Breast epithelium (tissue), 4 donors: ENCODE measurements at regions not wholly inside any gene's neighbourhood (a gene's known extent, or its start where the extent isn't known, plus 50 kb on each side); places are given as distances from the start of the nearest gene placed in this dataset.

Experiments
- DNase-seq, 2 donors: peaks; one replicate each; pipeline ENCODE4 v3.0.0-alpha.2; 2019; ENCODE audit warnings: low spot score in 2 of 2
- H3K27ac ChIP-seq, 2 donors: fragments of 200-600 bp; sonication (generic) in 1 of 2; one replicate each; pipeline ENCODE4 v1.5.1; 2016 to 2019; ENCODE audit warnings: mild to moderate bottlenecking in 1 of 2
- H3K27me3 ChIP-seq, 2 donors: fragments of 200-600 bp; sonication (generic) in 1 of 2; one replicate each; pipeline versions ENCODE4 v1.5.1 to v1.6.0; 2017 to 2019; ENCODE audit warnings: control low read depth in 1 of 2, mild to moderate bottlenecking in 1 of 2
- H3K36me3 ChIP-seq: fragments of 200-600 bp; one replicate; pipeline ENCODE4 v1.5.1; 2019
- H3K4me1 ChIP-seq, 2 donors: fragments of 200-600 bp; sonication (generic); one replicate each; pipeline ENCODE4 v1.5.1; 2016 to 2019; ENCODE audit warnings: control low read depth in 1 of 2
- H3K4me3 ChIP-seq, 3 donors: fragments of 200-600 bp; sonication (generic); 1 replicate in 2 of 3; 2 replicates in 1 of 3; pipeline ENCODE4 v1.5.1; 2016 to 2019; ENCODE audit warnings: mild to moderate bottlenecking in 3 of 3, moderate library complexity in 2 of 3
- H3K9me3 ChIP-seq, 2 donors: fragments of 200-600 bp; sonication (generic) in 1 of 2; one replicate each; pipeline ENCODE4 v1.5.1; 2016 to 2019; ENCODE audit warnings: control low read depth in 1 of 2
- POLR2A ChIP-seq: fragments of 450-650 bp; IDR thresholded peaks from one replicate; pipeline ENCODE4 v1.6.1; 2016; ENCODE audit warnings: antibody characterized with exemption, mild to moderate bottlenecking, moderate library complexity
- POLR2AphosphoS5 ChIP-seq, 3 donors: sonication (generic); formaldehyde crosslinking; IDR thresholded peaks; one replicate each; pipeline ENCODE4 v1.6.1; 2017; ENCODE audit warnings: antibody characterized with exemption in 3 of 3
- intact Hi-C: fragments of 100-400 bp; cut with DNase I; formaldehyde crosslinking; loops from one replicate; pipeline ENCODE4 v1.15.1; 2023; ENCODE audit warnings: low total_unique reads
- TF ChIP-seq, protein P1 (sequence below), 3 donors: fragments of 450-650 bp; IDR thresholded peaks; one replicate each; pipeline ENCODE4 v1.5.1; 2016 to 2017; ENCODE audit warnings: antibody characterized with exemption in 3 of 3, mild to moderate bottlenecking in 3 of 3, moderate library complexity in 3 of 3

DNA sequence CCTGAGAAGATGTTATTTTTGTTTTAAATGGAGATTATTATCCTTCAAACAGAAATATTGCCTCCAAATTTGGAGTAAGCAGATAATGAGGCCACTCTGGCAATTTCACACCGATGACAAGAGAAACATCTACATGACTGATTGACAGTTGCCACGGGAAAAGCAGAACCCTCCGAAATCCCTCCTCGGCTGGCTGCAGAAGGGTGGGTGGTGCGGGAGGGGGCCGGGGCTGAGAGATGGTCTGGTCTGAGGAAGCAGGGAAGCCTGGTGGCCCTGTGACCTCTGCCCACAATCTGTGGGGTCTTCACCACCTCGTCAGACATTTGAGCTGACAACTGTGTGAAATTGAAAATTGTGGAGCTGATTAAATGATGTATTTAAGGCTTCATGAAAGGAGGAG is 503.2 kb downstream of the MN1 start:
- Histone ChIP-seq H3K27ac (no peak overlapping the region), H3K4me3 (no peak overlapping the region), H3K9me3 (no peaks in the 10 kb centered on the region), H3K4me1 (no peaks in the 10 kb centered on the region), H3K36me3 (no peaks in the 10 kb centered on the region), H3K27me3 (peaks cover 0 to 8% of the 10 kb centered on the region in 2 donors)
- intact Hi-C loops = no loop called here
- DNase-seq = no peak
- TF ChIP-seq POLR2A (no peak), POLR2AphosphoS5 (IDR thresholded peaks at IDR 0.05) (no peak)
- TF ChIP-seq, protein P1, sequence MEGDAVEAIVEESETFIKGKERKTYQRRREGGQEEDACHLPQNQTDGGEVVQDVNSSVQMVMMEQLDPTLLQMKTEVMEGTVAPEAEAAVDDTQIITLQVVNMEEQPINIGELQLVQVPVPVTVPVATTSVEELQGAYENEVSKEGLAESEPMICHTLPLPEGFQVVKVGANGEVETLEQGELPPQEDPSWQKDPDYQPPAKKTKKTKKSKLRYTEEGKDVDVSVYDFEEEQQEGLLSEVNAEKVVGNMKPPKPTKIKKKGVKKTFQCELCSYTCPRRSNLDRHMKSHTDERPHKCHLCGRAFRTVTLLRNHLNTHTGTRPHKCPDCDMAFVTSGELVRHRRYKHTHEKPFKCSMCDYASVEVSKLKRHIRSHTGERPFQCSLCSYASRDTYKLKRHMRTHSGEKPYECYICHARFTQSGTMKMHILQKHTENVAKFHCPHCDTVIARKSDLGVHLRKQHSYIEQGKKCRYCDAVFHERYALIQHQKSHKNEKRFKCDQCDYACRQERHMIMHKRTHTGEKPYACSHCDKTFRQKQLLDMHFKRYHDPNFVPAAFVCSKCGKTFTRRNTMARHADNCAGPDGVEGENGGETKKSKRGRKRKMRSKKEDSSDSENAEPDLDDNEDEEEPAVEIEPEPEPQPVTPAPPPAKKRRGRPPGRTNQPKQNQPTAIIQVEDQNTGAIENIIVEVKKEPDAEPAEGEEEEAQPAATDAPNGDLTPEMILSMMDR (IDR thresholded peaks at IDR 0.05) = no peak

- DNase-seq = no peak
- H3K4me1 ChIP-seq = no peaks in the 10 kb centered on the region
- intact Hi-C loops = no loop called here
- peaks cover 0 to 8% of the 10 kb centered on the region in 2 donors for H3K27me3 ChIP-seq
- H3K9me3 ChIP-seq = no peaks in the 10 kb centered on the region
- H3K27ac ChIP-seq = no peak overlapping the region
- peak overlapping the region; percentile 12 to 52 (median 22) for H3K4me3 ChIP-seq
- no peaks in the 10 kb centered on the region for H3K36me3 ChIP-seq
- TF ChIP-seq POLR2A (no peak), POLR2AphosphoS5 (IDR thresholded peaks at IDR 0.05) (no peak)
- TF ChIP-seq, protein P1 (IDR thresholded peaks at IDR 0.05) = no peak
These were observed 502.8 kb downstream of the MN1 start for GRCh38 chr22:27298742-27299141.

GRCh38 chr22:27299181-27300085 is 502.1 kb downstream of the MN1 start:
- peaks cover 0 to 8% of the 10 kb centered on the region in 2 donors for H3K27me3 ChIP-seq
- H3K4me1 ChIP-seq = no peaks in the 10 kb centered on the region
- H3K27ac ChIP-seq = peak overlapping the region in 1 of 2 donors; percentile 34
- DNase-seq = no peak
- H3K36me3 ChIP-seq = no peaks in the 10 kb centered on the region
- H3K4me3 ChIP-seq = peak overlapping the region; percentile 12 to 52 (median 22)
- TF ChIP-seq POLR2AphosphoS5 (IDR thresholded peaks at IDR 0.05) (no peak), POLR2A (no peak)
- TF ChIP-seq, protein P1 (IDR thresholded peaks at IDR 0.05) = no peak
- H3K9me3 ChIP-seq = no peaks in the 10 kb centered on the region
- intact Hi-C loops = no loop called here

GRCh38 chr22:27300536-27301285 is 500.8 kb downstream of the MN1 start:
- Histone ChIP-seq H3K36me3 (no peaks in the 10 kb centered on the region), H3K4me3 (no peak overlapping the region), H3K27ac (no peak overlapping the region), H3K9me3 (no peaks in the 10 kb centered on the region), H3K4me1 (no peaks in the 10 kb centered on the region), H3K27me3 (peaks cover 0 to 5% of the 10 kb centered on the region in 2 donors)
- TF ChIP-seq, protein P1 (IDR thresholded peaks at IDR 0.05) = no peak
- TF ChIP-seq POLR2A (no peak), POLR2AphosphoS5 (IDR thresholded peaks at IDR 0.05) (no peak)
- no peak for DNase-seq
- intact Hi-C loops = no loop called here

DNA sequence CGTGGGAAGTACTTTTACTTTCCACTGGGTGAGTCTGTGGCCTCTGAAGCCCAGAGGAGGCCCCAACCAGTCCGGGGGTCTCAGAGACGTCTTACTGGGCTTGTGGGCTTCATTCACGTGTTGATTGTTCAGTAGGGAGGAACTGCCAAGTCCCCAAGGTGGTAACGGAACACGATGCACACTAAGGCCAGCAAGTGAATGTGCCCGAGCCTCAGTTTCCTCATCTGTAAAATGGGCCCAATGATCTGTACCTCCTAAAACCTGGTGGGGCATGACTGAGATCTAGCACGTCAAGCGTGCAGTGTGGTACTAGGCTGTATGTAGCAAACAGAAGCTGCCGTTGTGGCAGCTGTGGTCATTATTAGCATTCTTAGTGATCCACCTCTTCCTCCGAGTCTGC is 499.1 kb downstream of the MN1 start:
- H3K4me3 ChIP-seq = no peak overlapping the region
- no peak for DNase-seq
- no peak overlapping the region for H3K27ac ChIP-seq
- H3K27me3 ChIP-seq = no peaks in the 10 kb centered on the region
- TF ChIP-seq POLR2AphosphoS5 (IDR thresholded peaks at IDR 0.05) (no peak), POLR2A (no peak)
- TF ChIP-seq, protein P1 (IDR thresholded peaks at IDR 0.05) = no peak
- no peaks in the 10 kb centered on the region for H3K9me3 ChIP-seq
- no peaks in the 10 kb centered on the region for H3K4me1 ChIP-seq
- intact Hi-C loops = no loop called here
- no peaks in the 10 kb centered on the region for H3K36me3 ChIP-seq
